Left kidney (tissue), 1 donor: ENCODE measurements at regions not wholly inside any gene's neighbourhood (a gene's known extent, or its start where the extent isn't known, plus 50 kb on each side); places are given as distances from the start of the nearest gene placed in this dataset.

Experiments
- DNase-seq: peaks from one replicate; pipeline ENCODE4 v3.0.0-alpha.2; 2013

DNA sequence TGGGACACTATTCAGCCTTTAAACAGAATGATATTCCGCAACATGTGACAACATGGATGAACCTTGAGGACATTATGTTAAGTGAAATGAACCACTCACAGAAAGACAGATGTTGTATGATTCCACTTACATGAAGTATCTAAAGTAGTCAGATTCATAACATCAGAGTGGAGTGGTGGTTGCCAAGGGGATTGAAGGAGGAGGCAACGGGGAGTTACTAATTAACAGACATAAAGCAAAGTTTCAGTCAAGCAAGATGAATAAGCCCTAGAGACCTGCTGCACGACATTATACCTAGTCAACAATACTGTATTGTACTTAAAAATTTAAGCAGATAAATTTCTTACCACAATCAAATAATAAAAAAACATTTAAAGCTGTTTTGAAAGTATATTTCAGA is 105.0 kb upstream of the NR0B1 start:
- DNase-seq, result peak; percentile 15

GRCh38 chrX:30402366-30402765 is 93.2 kb upstream of the NR0B1 start:
- DNase-seq, result no peak

- no peak for DNase-seq
Observed at GRCh38 chrX:30388325-30388724, 79.1 kb upstream of the NR0B1 start.

DNA sequence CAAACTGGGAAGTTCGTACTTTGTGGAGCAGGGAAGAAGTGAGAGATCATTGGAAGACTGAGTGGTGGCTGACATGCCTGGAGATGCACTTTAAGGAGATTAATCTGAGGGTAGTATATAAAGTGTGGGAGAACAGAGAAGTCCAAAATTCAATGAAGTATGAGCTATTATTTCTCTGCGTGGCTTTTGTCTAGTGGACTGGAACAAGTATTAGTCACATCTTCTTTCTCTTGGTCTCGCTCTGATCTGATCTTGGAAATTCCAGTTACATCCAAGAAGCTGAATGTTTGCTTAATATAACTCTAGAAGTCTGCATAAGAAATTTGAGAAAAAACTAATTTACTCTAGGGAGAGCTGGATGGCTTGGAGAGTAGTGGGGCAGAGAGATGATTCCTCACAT is 64.8 kb upstream of the NR0B1 start:
- DNase-seq, result no peak

- no peak for DNase-seq
Observed at GRCh38 chrX:30373479-30373878, 64.3 kb upstream of the NR0B1 start.

- no peak for DNase-seq
Observed at GRCh38 chrX:30364229-30364628, 55.0 kb upstream of the NR0B1 start.
